Panc1 (cell line): ENCODE measurements at regions not wholly inside any gene's neighbourhood (a gene's known extent, or its start where the extent isn't known, plus 50 kb on each side); places are given as distances from the start of the nearest gene placed in this dataset.

Source experiments
- CTCF ChIP-seq: fragments of 450-650 bp; IDR thresholded peaks from 2 replicates; pipeline ENCODE4 v1.5.1; 2017; ENCODE audit warnings: mild to moderate bottlenecking
- SIN3A ChIP-seq: IDR thresholded peaks from 2 replicates; pipeline ENCODE4 v1.6.1; 2012; ENCODE audit warnings: low read depth, mild to moderate bottlenecking, low read length, moderate library complexity, borderline replicate concordance; ENCODE audit not compliant: insufficient read depth

- TF ChIP-seq CTCF (no peak), SIN3A (no peak)
These were observed 413.6 kb upstream of the GRM7 start for GRCh38 chr3:6447166-6447801.
